ENCODE measurements at regions not wholly inside any gene's neighbourhood (a gene's known extent, or its start where the extent isn't known, plus 50 kb on each side); places are given as distances from the start of the nearest gene placed in this dataset.

DNA sequence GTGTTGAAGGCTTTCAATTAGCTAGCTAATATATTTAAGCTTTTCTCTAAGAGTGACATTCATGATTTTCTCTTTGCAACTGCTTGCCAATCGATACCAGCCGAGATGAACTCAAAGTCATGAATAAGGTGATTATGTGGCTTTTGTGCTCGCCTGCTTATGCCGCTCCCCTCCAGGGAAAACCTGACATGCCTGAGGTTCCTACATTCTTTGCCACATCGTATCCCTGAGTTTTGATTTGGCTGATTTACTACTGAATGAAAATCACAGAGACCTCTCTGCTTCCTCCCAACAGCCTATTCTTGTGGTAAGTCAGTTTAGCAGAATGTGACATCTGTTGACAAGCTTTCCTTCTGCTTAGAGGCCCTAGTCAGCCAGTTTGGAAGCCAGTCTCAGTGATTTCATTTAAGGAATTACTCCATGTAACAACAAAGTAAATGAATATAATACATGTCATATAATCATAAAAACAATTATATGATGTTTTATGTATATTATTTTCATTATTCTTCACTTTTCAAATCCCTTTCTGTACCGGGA, 513.4 kb downstream of the CSNK1G3 start:
- CTCF ChIA-PET: no interaction called here
- TF ChIP-seq ZNF549 (tag by site-specific recombination; IDR thresholded peaks at IDR 0.05) (no peak), ZBTB21 (tag by site-specific recombination; IDR thresholded peaks at IDR 0.05) (no peak), ZNF707 (tag by site-specific recombination; IDR thresholded peaks at IDR 0.05) (no peak), ZNF776 (tag by site-specific recombination; IDR thresholded peaks at IDR 0.05; ENCODE audit: borderline replicate concordance) (no peak), ZNF626 (tag by site-specific recombination; IDR thresholded peaks at IDR 0.05) (no peak), KLF10 (tag by site-specific recombination; IDR thresholded peaks at IDR 0.05) (no peak), SALL2 (tag by site-specific recombination; IDR thresholded peaks at IDR 0.05; ENCODE audit: borderline replicate concordance) (no peak), ZNF426 (tag by site-specific recombination; IDR thresholded peaks at IDR 0.05) (no peak), ZNF501 (tag by site-specific recombination; IDR thresholded peaks at IDR 0.05) (no peak), ZXDB (tag by site-specific recombination; IDR thresholded peaks at IDR 0.05) (no peak), ZNF843 (tag by site-specific recombination; IDR thresholded peaks at IDR 0.05) (no peak)
- H3K4me3 ChIP-seq (ENCODE audit: low read depth, low read length): no peak overlapping the region
- POLR2A ChIA-PET: no interaction called here
- H3K4me1 ChIP-seq (ENCODE audit: control insufficient read depth, insufficient read depth, low read length): no peaks in the 10 kb centered on the region
- no peaks in the 10 kb centered on the region; the same call in 1 of the 2 replicates for H3K9me3 ChIP-seq (ENCODE audit: control insufficient read depth, insufficient read depth, low read depth, low read length)
- H3K36me3 ChIP-seq (ENCODE audit: control insufficient read depth in 2 of 2, insufficient read depth in 1 of 2, low read length in 2 of 2): no peaks in the 10 kb centered on the region
- no peak overlapping the region for H3K27ac ChIP-seq (ENCODE audit: extremely low read depth, low read depth, low read length)

DNA sequence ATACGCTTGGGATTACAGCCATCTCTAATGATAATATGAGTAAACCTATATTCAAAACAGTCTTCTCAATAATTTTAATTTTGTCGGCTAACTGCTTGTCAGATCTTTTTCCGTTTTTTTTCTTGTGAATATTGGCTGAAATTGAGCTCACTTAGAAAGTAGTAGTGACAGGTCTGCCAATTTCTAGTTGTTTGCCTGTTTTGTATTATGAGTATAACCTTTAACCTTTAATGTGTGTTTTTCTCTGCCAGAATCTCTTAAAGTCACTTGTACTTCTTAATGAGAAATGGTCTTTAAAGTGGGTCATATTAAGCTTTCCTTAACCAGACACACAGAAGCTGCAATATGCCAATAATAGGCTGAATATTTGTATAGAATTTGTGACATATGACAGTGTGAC, 511.0 kb downstream of the CSNK1G3 start:
- POLR2A ChIA-PET: no interaction called here
- CTCF ChIA-PET: interaction anchor here (0.7 kb wide), 1 partner anchor 256 kb away, joined by 4 read pairs; no protein-coding TSS in a partner anchor

GRCh38 chr5:124021776-124022175, 509.8 kb downstream of the CSNK1G3 start:
- ChIA-PET CTCF (interaction anchor here (0.6 to 0.7 kb wide), 2 partner anchors 157 to 353 kb away, joined by 3 to 4 read pairs; no protein-coding TSS in a partner anchor), POLR2A (no interaction called here)
- Histone ChIP-seq H3K4me3 (ENCODE audit: low read depth, low read length) (no peak overlapping the region), H3K4me1 (ENCODE audit: control insufficient read depth, insufficient read depth, low read length) (no peaks in the 10 kb centered on the region), H3K9me3 (ENCODE audit: control insufficient read depth, insufficient read depth, low read depth, low read length) (no peaks in the 10 kb centered on the region; the same call in 1 of the 2 replicates), H3K27ac (ENCODE audit: extremely low read depth, low read depth, low read length) (no peak overlapping the region), H3K36me3 (ENCODE audit: control insufficient read depth in 2 of 2, insufficient read depth in 1 of 2, low read length in 2 of 2) (no peaks in the 10 kb centered on the region)
- TF ChIP-seq MEIS1 (CRISPR knock-in tag; IDR thresholded peaks at IDR 0.05; ENCODE audit: borderline replicate concordance) (no peak), ZBTB8A (tag by site-specific recombination; IDR thresholded peaks at IDR 0.05) (no peak), IKZF3 (tag by site-specific recombination; IDR thresholded peaks at IDR 0.05) (no peak), ZNF391 (tag by site-specific recombination; IDR thresholded peaks at IDR 0.05; ENCODE audit: borderline replicate concordance, low read depth) (no peak), SETDB1 (IDR thresholded peaks at IDR 0.05; ENCODE audit: insufficient read length, low read length) (no peak), ZNF16 (tag by site-specific recombination; IDR thresholded peaks at IDR 0.05; ENCODE audit: low read depth) (no peak), ZNF266 (tag by site-specific recombination; IDR thresholded peaks at IDR 0.05; ENCODE audit: low read depth) (no peak), KLF16 (tag by site-specific recombination; IDR thresholded peaks at IDR 0.05) (no peak), ZNF654 (tag by site-specific recombination; IDR thresholded peaks at IDR 0.05; ENCODE audit: low read depth) (no peak), ZNF785 (tag by site-specific recombination; IDR thresholded peaks at IDR 0.05) (no peak), OSR2 (tag by site-specific recombination; IDR thresholded peaks at IDR 0.05) (no peak), ZBTB48 (tag by site-specific recombination; IDR thresholded peaks at IDR 0.05) (no peak), ZNF768 (tag by site-specific recombination; IDR thresholded peaks at IDR 0.05) (no peak), ZNF2 (tag by site-specific recombination; IDR thresholded peaks at IDR 0.05) (no peak)

More for the DNA sequence above, 511.0 kb downstream of the CSNK1G3 start:
- Histone ChIP-seq H3K9me3 (ENCODE audit: control insufficient read depth, insufficient read depth, low read depth, low read length) (no peaks in the 10 kb centered on the region; the same call in 1 of the 2 replicates), H3K4me3 (ENCODE audit: low read depth, low read length) (no peak overlapping the region), H3K27ac (ENCODE audit: extremely low read depth, low read depth, low read length) (no peak overlapping the region), H3K4me1 (ENCODE audit: control insufficient read depth, insufficient read depth, low read length) (no peaks in the 10 kb centered on the region), H3K36me3 (ENCODE audit: control insufficient read depth in 2 of 2, insufficient read depth in 1 of 2, low read length in 2 of 2) (no peaks in the 10 kb centered on the region)
- no peak for TF ChIP-seq TRIM28 (IDR thresholded peaks at IDR 0.05; ENCODE audit: borderline replicate concordance, low read length)
- no peak for TF ChIP-seq ZSCAN30 (tag by site-specific recombination; IDR thresholded peaks at IDR 0.05)
- TF ChIP-seq SP3 (tag by site-specific recombination; IDR thresholded peaks at IDR 0.05): no peak
- TF ChIP-seq ZNF777 (tag by site-specific recombination; IDR thresholded peaks at IDR 0.05; ENCODE audit: borderline replicate concordance): no peak
- no peak for TF ChIP-seq ZNF639 (tag by site-specific recombination; IDR thresholded peaks at IDR 0.05)
- TF ChIP-seq, protein P1, sequence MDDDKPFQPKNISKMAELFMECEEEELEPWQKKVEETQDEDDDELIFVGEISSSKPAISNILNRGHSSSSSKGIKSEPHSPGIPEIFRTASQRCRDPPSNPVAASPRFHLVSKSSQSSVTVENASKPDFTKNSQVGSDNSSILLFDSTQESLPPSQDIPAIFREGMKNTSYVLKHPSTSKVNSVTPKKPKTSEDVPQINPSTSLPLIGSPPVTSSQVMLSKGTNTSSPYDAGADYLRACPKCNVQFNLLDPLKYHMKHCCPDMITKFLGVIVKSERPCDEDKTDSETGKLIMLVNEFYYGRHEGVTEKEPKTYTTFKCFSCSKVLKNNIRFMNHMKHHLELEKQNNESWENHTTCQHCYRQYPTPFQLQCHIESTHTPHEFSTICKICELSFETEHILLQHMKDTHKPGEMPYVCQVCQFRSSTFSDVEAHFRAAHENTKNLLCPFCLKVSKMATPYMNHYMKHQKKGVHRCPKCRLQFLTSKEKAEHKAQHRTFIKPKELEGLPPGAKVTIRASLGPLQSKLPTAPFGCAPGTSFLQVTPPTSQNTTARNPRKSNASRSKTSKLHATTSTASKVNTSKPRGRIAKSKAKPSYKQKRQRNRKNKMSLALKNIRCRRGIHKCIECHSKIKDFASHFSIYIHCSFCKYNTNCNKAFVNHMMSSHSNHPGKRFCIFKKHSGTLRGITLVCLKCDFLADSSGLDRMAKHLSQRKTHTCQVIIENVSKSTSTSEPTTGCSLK (tag by site-specific recombination; IDR thresholded peaks at IDR 0.05): no peak
- no peak for TF ChIP-seq GLIS2 (tag by site-specific recombination; IDR thresholded peaks at IDR 0.05)
- no peak for TF ChIP-seq ZEB2 (tag by site-specific recombination; IDR thresholded peaks at IDR 0.05)
- no peak for TF ChIP-seq HOXA7 (CRISPR knock-in tag; IDR thresholded peaks at IDR 0.05; ENCODE audit: borderline replicate concordance)
- no peak for TF ChIP-seq ZNF654 (tag by site-specific recombination; IDR thresholded peaks at IDR 0.05; ENCODE audit: low read depth)

Data from HEK293 (cell line).